Spleen (tissue), 11 donors: ENCODE measurements at regions not wholly inside any gene's neighbourhood (a gene's known extent, or its start where the extent isn't known, plus 50 kb on each side); places are given as distances from the start of the nearest gene placed in this dataset.
A peak's percentile ranks its signal among the peaks of the same experiment; 100 is the strongest.
"Not testable (repeated sequence)": the region's sequence is repeated elsewhere in the genome, so short reads cannot be mapped to it uniquely, and the experiment has no call there.

Source experiments
- DNase-seq: peaks from one replicate; pipeline ENCODE4 v3.0.0-alpha.2; 2020
- H3K27ac ChIP-seq, 8 donors: fragments of 200-600 bp; sonication (generic) in 7 of 8; 1 replicate in 4 of 8; 2 replicates in 4 of 8; pipeline versions ENCODE4 v1.5.0 to v1.8.0; 2016 to 2021; ENCODE audit warnings: inconsistent platforms in 4 of 8, mild to moderate bottlenecking in 4 of 8, moderate library complexity in 1 of 8
- H3K27me3 ChIP-seq, 7 donors: fragments of 200-600 bp; sonication (generic) in 6 of 7; replicated peaks in 1 of 7; 1 replicate in 4 of 7; 2 replicates in 3 of 7; pipeline versions ENCODE4 v1.5.0 to v1.8.0; 2016 to 2021; ENCODE audit warnings: inconsistent platforms in 3 of 7, mild to moderate bottlenecking in 1 of 7
- H3K36me3 ChIP-seq, 6 donors: fragments of 200-600 bp; sonication (generic) in 5 of 6; 1 replicate in 4 of 6; 2 replicates in 2 of 6; pipeline versions ENCODE4 v1.5.0 to v1.8.0; 2016 to 2021; ENCODE audit warnings: inconsistent platforms in 2 of 6
- H3K4me1 ChIP-seq, 6 donors: fragments of 200-600 bp; sonication (generic) in 5 of 6; 1 replicate in 3 of 6; 2 replicates in 3 of 6; pipeline versions ENCODE4 v1.5.0 to v1.8.0; 2016 to 2021; ENCODE audit warnings: inconsistent platforms in 3 of 6
- H3K4me3 ChIP-seq, 8 donors: fragments of 200-600 bp; sonication (generic) in 7 of 8; 1 replicate in 4 of 8; 2 replicates in 4 of 8; pipeline versions ENCODE4 v1.5.0 to v1.8.0; 2016 to 2021; ENCODE audit warnings: inconsistent platforms in 4 of 8, mild to moderate bottlenecking in 4 of 8, moderate library complexity in 2 of 8
- H3K9me3 ChIP-seq, 8 donors: fragments of 200-600 bp; sonication (generic) in 7 of 8; 1 replicate in 4 of 8; 2 replicates in 4 of 8; pipeline versions ENCODE4 v1.5.0 to v1.8.0; 2016 to 2021; ENCODE audit warnings: inconsistent platforms in 4 of 8
- POLR2A ChIP-seq, 3 donors: fragments of 450-650 bp; IDR thresholded peaks; one replicate each; pipeline ENCODE4 v1.5.1; 2017; ENCODE audit warnings: antibody characterized with exemption in 3 of 3, mild to moderate bottlenecking in 1 of 3
- POLR2AphosphoS5 ChIP-seq, 3 donors: sonication (generic); formaldehyde crosslinking; IDR thresholded peaks; one replicate each; pipeline ENCODE4 v1.5.1; 2017; ENCODE audit warnings: antibody characterized with exemption in 3 of 3
- WGBS, 5 donors: extraction: QIAGEN DNeasy Blood & Tissue Kit in 3 of 5; methylation state at CpG; one replicate each; pipeline versions ENCODE4 v1.1.5 to v1.1.7; 2013 to 2018; 5-methylcytosine and 5-hydroxymethylcytosine counted together
- intact Hi-C: fragments of 100-400 bp; cut with DNase I; formaldehyde crosslinking; loops from one replicate; pipeline ENCODE4 v1.15.0; 2023; ENCODE audit warnings: low total_unique reads
- TF ChIP-seq, protein P1 (sequence below), 11 experiments: fragments of 200-600 bp in 7 of 11; fragments of 450-650 bp in 4 of 11; sonication (generic) in 4 of 11; IDR thresholded peaks in 8 of 11; conservative IDR thresholded peaks in 3 of 11; 1 replicate in 7 of 11; 2 replicates in 4 of 11; pipeline versions ENCODE4 v1.4.0 to v1.8.0; 2016 to 2021; ENCODE audit warnings: antibody characterized with exemption in 11 of 11, inconsistent platforms in 4 of 11, mild to moderate bottlenecking in 1 of 11
- donor health status: healthy with polysubstance abuse.
- donor health status: DM: no; HTN: no; CAD: no; lungs with moderate emphysema.
- donor health status: DM: no; HTN: no; CAD: no.
- donor health status: Bipolar disorder and iron deficiency.
- donor health status: healthy.
- donor health status: DM: no; HTN: no; CAD: no.
- donor health status: DM: yes; HTN: yes; CAD: no.

GRCh38 chr11:14589421-14589820 is 54.2 kb upstream of the PDE3B start:
- Histone ChIP-seq H3K27ac (no peak overlapping the region), H3K4me1 (peaks cover 0 to 10% (median 0%) of the 10 kb centered on the region in 6 donors), H3K36me3 (no peaks in the 10 kb centered on the region), H3K4me3 (no peak overlapping the region), H3K27me3 (no peaks in the 10 kb centered on the region), H3K9me3 (no peaks in the 10 kb centered on the region)
- intact Hi-C loops, result no loop called here
- DNase-seq, result no peak
- 90 to 100% (median 98%) methylated on average over 2 of the region's 2 CpGs for WGBS, 5 donors
- TF ChIP-seq POLR2A (IDR thresholded peaks at IDR 0.05) (no peak), POLR2AphosphoS5 (IDR thresholded peaks at IDR 0.05) (no peak)
- TF ChIP-seq, protein P1, sequence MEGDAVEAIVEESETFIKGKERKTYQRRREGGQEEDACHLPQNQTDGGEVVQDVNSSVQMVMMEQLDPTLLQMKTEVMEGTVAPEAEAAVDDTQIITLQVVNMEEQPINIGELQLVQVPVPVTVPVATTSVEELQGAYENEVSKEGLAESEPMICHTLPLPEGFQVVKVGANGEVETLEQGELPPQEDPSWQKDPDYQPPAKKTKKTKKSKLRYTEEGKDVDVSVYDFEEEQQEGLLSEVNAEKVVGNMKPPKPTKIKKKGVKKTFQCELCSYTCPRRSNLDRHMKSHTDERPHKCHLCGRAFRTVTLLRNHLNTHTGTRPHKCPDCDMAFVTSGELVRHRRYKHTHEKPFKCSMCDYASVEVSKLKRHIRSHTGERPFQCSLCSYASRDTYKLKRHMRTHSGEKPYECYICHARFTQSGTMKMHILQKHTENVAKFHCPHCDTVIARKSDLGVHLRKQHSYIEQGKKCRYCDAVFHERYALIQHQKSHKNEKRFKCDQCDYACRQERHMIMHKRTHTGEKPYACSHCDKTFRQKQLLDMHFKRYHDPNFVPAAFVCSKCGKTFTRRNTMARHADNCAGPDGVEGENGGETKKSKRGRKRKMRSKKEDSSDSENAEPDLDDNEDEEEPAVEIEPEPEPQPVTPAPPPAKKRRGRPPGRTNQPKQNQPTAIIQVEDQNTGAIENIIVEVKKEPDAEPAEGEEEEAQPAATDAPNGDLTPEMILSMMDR (IDR thresholded peaks at IDR 0.05 in 8 of 11, conservative IDR thresholded peaks at IDR 0.05 in 3 of 11), result no peak

GRCh38 chr11:14591046-14591445 is 52.6 kb upstream of the PDE3B start:
- H3K27ac ChIP-seq, H3K4me3 ChIP-seq, H3K9me3 ChIP-seq, intact Hi-C loops, H3K27me3 ChIP-seq, H3K36me3 ChIP-seq: not testable (repeated sequence)
- whole genome bisulfite sequencing, 5 donors, result 95 to 100% (median 97%) methylated on average over 6 to 19 of the region's 19 CpGs
- peaks cover 0 to 10% (median 0%) of the 10 kb centered on the region in 6 donors for H3K4me1 ChIP-seq
- peak; percentile 68 for DNase-seq

DNA sequence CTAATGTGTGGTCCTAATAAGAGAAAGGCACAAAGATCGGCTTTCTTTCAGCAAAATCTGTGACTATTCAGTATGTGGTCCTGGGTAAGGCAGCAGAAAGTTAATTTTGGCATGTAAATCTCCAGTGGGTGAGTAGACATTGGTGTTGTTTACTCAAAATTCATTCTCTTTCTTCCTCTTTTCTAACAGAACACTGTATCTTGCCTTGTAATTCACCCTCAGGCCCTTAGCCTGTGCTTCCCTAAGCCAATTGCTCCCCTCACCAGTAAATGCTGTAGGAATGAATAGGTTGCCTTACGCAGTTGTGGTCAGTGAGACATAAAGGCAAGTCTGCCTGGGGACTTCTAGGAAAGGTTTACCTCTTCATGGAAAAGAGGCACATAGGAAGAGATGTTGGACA is 49.9 kb upstream of the PDE3B start:
- peaks cover 0 to 4% (median 0%) of the 10 kb centered on the region in 8 donors for H3K9me3 ChIP-seq
- intact Hi-C loops, result no loop called here
- no peak overlapping the region for H3K4me3 ChIP-seq
- 85 to 91% (median 90%) methylated on average over 2 of the region's 2 CpGs for WGBS, 5 donors
- no peak for DNase-seq
- H3K27ac ChIP-seq, result no peak overlapping the region
- H3K36me3 ChIP-seq, result no peaks in the 10 kb centered on the region
- TF ChIP-seq POLR2A (IDR thresholded peaks at IDR 0.05) (no peak), POLR2AphosphoS5 (IDR thresholded peaks at IDR 0.05) (no peak)
- TF ChIP-seq, protein P1 (IDR thresholded peaks at IDR 0.05 in 8 of 11, conservative IDR thresholded peaks at IDR 0.05 in 3 of 11), result no peak
- H3K4me1 ChIP-seq, result no peaks in the 10 kb centered on the region
- H3K27me3 ChIP-seq, result no peaks in the 10 kb centered on the region
